ENCODE measurements at regions not wholly inside any gene's neighbourhood (a gene's known extent, or its start where the extent isn't known, plus 50 kb on each side); places are given as distances from the start of the nearest gene placed in this dataset.

- TF ChIP-seq, protein P1, sequence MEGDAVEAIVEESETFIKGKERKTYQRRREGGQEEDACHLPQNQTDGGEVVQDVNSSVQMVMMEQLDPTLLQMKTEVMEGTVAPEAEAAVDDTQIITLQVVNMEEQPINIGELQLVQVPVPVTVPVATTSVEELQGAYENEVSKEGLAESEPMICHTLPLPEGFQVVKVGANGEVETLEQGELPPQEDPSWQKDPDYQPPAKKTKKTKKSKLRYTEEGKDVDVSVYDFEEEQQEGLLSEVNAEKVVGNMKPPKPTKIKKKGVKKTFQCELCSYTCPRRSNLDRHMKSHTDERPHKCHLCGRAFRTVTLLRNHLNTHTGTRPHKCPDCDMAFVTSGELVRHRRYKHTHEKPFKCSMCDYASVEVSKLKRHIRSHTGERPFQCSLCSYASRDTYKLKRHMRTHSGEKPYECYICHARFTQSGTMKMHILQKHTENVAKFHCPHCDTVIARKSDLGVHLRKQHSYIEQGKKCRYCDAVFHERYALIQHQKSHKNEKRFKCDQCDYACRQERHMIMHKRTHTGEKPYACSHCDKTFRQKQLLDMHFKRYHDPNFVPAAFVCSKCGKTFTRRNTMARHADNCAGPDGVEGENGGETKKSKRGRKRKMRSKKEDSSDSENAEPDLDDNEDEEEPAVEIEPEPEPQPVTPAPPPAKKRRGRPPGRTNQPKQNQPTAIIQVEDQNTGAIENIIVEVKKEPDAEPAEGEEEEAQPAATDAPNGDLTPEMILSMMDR (IDR thresholded peaks at IDR 0.05): no peak
- no peak for TF ChIP-seq EZH2 (IDR thresholded peaks at IDR 0.05; ENCODE audit: borderline replicate concordance, insufficient read depth, low read depth, low read length, poor library complexity, severe bottlenecking)
Measured at GRCh38 chr10:53076948-53077347, 304.4 kb upstream of the MBL2 start.

Data from B cell (primary cell).